ENCODE measurements at regions not wholly inside any gene's neighbourhood (a gene's known extent, or its start where the extent isn't known, plus 50 kb on each side); places are given as distances from the start of the nearest gene placed in this dataset.

DNA sequence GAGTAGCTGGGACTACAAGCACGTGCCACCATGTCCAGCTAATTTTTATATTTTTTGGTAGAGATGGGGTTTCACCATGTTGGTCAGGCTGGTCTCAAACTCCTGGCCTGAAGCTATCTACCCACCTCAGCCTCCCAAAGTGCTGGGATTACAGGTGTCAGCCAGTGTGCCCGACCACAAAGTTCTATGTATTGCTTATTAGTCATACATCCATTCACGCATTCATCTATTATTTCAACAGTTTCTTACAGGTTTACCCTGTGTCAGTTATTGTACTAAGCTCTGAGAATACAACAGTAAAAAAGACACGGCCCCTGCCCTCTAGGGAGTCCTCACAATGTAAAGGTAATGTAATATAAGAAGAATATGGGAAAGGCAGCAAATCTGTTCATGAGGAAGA lies 188.9 kb upstream of the BTG1 start:
- Histone ChIP-seq H3K4me3 (ENCODE audit: low read depth, low read length, poor library complexity, severe bottlenecking) (no peak overlapping the region), H3K27ac (ENCODE audit: low read depth, low read length, poor library complexity, severe bottlenecking) (no peak overlapping the region), H3K27me3 (replicated peaks; ENCODE audit: insufficient read depth, low read depth, low read length, poor library complexity) (no peaks in the 10 kb centered on the region), H3K9me3 (ENCODE audit: low read depth, low read length, poor library complexity, severe bottlenecking) (no peaks in the 10 kb centered on the region), H3K4me1 (ENCODE audit: insufficient read depth, low read length, poor library complexity, severe bottlenecking) (no peaks in the 10 kb centered on the region), H3K36me3 (ENCODE audit: insufficient read depth, low read length, poor library complexity, severe bottlenecking) (no peaks in the 10 kb centered on the region)
- POLR2A ChIA-PET (ENCODE audit: low non-redundant PET) = no interaction called here
- BruUV-seq (replicated peaks) = no TSS peak
- no peak for DNase-seq (ENCODE audit: low spot score)
- TF ChIP-seq, protein P1, sequence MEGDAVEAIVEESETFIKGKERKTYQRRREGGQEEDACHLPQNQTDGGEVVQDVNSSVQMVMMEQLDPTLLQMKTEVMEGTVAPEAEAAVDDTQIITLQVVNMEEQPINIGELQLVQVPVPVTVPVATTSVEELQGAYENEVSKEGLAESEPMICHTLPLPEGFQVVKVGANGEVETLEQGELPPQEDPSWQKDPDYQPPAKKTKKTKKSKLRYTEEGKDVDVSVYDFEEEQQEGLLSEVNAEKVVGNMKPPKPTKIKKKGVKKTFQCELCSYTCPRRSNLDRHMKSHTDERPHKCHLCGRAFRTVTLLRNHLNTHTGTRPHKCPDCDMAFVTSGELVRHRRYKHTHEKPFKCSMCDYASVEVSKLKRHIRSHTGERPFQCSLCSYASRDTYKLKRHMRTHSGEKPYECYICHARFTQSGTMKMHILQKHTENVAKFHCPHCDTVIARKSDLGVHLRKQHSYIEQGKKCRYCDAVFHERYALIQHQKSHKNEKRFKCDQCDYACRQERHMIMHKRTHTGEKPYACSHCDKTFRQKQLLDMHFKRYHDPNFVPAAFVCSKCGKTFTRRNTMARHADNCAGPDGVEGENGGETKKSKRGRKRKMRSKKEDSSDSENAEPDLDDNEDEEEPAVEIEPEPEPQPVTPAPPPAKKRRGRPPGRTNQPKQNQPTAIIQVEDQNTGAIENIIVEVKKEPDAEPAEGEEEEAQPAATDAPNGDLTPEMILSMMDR (conservative IDR thresholded peaks at IDR 0.05; ENCODE audit: low read depth, low read length) = no peak
- TF ChIP-seq EZH2 (IDR thresholded peaks at IDR 0.05; ENCODE audit: borderline replicate concordance, low read depth, low read length, poor library complexity, severe bottlenecking) = no peak
- CTCF ChIA-PET = no interaction called here
- intact Hi-C loops (cut with micrococcal nuclease; ENCODE audit: unreplicated experiment) = no loop called here

DNA sequence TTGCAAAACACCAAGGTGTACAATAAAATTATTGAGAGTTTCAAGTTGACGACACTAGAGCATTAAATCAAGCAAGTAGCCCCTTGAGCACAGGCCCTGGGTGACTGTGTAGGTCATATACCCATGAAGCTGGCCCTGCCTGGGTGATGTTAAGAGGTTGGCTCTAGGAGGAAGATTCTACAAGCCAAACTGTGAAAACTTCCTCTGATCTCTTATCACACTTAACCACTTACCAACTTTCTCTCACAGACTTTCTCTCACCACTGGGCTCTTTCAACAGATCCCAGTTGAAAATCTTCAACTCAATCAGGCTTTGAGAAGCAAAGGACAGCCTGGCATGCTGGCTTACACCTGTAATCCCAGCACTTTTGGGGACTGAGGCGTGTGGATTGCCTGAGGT lies 186.9 kb upstream of the BTG1 start:
- no peaks in the 10 kb centered on the region for H3K27me3 ChIP-seq (replicated peaks; ENCODE audit: insufficient read depth, low read depth, low read length, poor library complexity)
- no peak overlapping the region for H3K4me3 ChIP-seq (ENCODE audit: low read depth, low read length, poor library complexity, severe bottlenecking)
- no peak overlapping the region for H3K27ac ChIP-seq (ENCODE audit: low read depth, low read length, poor library complexity, severe bottlenecking)
- ChIA-PET POLR2A (ENCODE audit: low non-redundant PET) (no interaction called here), CTCF (no interaction called here)
- TF ChIP-seq, protein P1 (conservative IDR thresholded peaks at IDR 0.05; ENCODE audit: low read depth, low read length) = no peak
- no peak for TF ChIP-seq EZH2 (IDR thresholded peaks at IDR 0.05; ENCODE audit: borderline replicate concordance, low read depth, low read length, poor library complexity, severe bottlenecking)
- no peaks in the 10 kb centered on the region for H3K9me3 ChIP-seq (ENCODE audit: low read depth, low read length, poor library complexity, severe bottlenecking)
- intact Hi-C loops (cut with micrococcal nuclease; ENCODE audit: unreplicated experiment) = no loop called here
- DNase-seq (ENCODE audit: low spot score) = no peak
- H3K4me1 ChIP-seq (ENCODE audit: insufficient read depth, low read length, poor library complexity, severe bottlenecking) = no peaks in the 10 kb centered on the region
- no peaks in the 10 kb centered on the region for H3K36me3 ChIP-seq (ENCODE audit: insufficient read depth, low read length, poor library complexity, severe bottlenecking)
- BruUV-seq (replicated peaks) = no TSS peak

DNA sequence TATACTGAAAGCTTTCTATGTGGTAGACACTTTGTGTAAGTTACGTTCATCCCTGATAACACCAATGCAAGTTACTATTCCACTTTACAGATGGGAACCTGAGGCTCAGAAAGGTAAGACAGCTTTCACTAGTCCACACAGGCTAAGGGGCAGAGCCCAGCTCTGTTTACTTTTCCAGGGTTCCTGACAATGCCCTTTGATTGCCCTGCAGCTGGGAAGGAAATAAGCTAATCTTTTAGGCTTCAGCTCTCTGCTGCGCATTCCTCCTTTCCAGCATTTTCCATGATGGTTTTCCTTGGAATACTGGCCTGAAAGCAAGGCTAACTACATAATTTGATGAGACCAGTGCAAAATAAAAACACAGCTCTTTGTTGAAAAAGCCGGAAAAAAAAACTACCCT lies 185.7 kb upstream of the BTG1 start:
- DNase-seq (ENCODE audit: low spot score) = no peak
- Histone ChIP-seq H3K27ac (ENCODE audit: low read depth, low read length, poor library complexity, severe bottlenecking) (no peak overlapping the region), H3K9me3 (ENCODE audit: low read depth, low read length, poor library complexity, severe bottlenecking) (no peaks in the 10 kb centered on the region), H3K4me1 (ENCODE audit: insufficient read depth, low read length, poor library complexity, severe bottlenecking) (no peaks in the 10 kb centered on the region), H3K36me3 (ENCODE audit: insufficient read depth, low read length, poor library complexity, severe bottlenecking) (no peaks in the 10 kb centered on the region), H3K27me3 (replicated peaks; ENCODE audit: insufficient read depth, low read depth, low read length, poor library complexity) (no peaks in the 10 kb centered on the region), H3K4me3 (ENCODE audit: low read depth, low read length, poor library complexity, severe bottlenecking) (no peak overlapping the region)
- no TSS peak for BruUV-seq (replicated peaks)
- intact Hi-C loops (cut with micrococcal nuclease; ENCODE audit: unreplicated experiment) = no loop called here
- ChIA-PET CTCF (no interaction called here), POLR2A (ENCODE audit: low non-redundant PET) (no interaction called here)
- TF ChIP-seq EZH2 (IDR thresholded peaks at IDR 0.05; ENCODE audit: borderline replicate concordance, low read depth, low read length, poor library complexity, severe bottlenecking) = no peak
- TF ChIP-seq, protein P1 (conservative IDR thresholded peaks at IDR 0.05; ENCODE audit: low read depth, low read length) = no peak

Data from A673 (cell line).